Skin epidermis (tissue), 12 donors: ENCODE measurements at regions not wholly inside any gene's neighbourhood (a gene's known extent, or its start where the extent isn't known, plus 50 kb on each side); places are given as distances from the start of the nearest gene placed in this dataset.

Experiments used
- H3K27ac ChIP-seq, 21 experiments: fragments of 200-600 bp; sonication (generic) in 11 of 21; one replicate each; pipeline ENCODE4 v1.5.0; 2020; ENCODE audit warnings: mild to moderate bottlenecking in 3 of 21, inconsistent platforms in 2 of 21, moderate library complexity in 2 of 21
- H3K4me3 ChIP-seq, 7 experiments: fragments of 200-600 bp; sonication (generic) in 2 of 7; one replicate each; pipeline ENCODE4 v1.5.0; 2020; ENCODE audit warnings: inconsistent platforms in 2 of 7, mild to moderate bottlenecking in 2 of 7, moderate library complexity in 1 of 7

- H3K27ac ChIP-seq, result no peak overlapping the region
- no peak overlapping the region for H3K4me3 ChIP-seq
These were observed 742.0 kb downstream of the ADGRL2 start for GRCh38 chr1:82542766-82543165.

- Histone ChIP-seq H3K27ac (no peak overlapping the region), H3K4me3 (no peak overlapping the region)
These were observed 741.4 kb downstream of the ADGRL2 start for GRCh38 chr1:82542141-82542540.

GRCh38 chr1:82540006-82540405, 739.3 kb downstream of the ADGRL2 start:
- no peak overlapping the region for H3K27ac ChIP-seq

GRCh38 chr1:82538876-82539275, 738.1 kb downstream of the ADGRL2 start:
- H3K27ac ChIP-seq, result no peak overlapping the region

More at GRCh38 chr1:82540006-82540405, 739.3 kb downstream of the ADGRL2 start:
- no peak overlapping the region for H3K4me3 ChIP-seq

GRCh38 chr1:82534996-82535395, 734.3 kb downstream of the ADGRL2 start:
- no peak overlapping the region for H3K4me3 ChIP-seq
- H3K27ac ChIP-seq, result no peak overlapping the region

More at GRCh38 chr1:82538876-82539275, 738.1 kb downstream of the ADGRL2 start:
- H3K4me3 ChIP-seq, result no peak overlapping the region

GRCh38 chr1:82525378-82525777, 724.6 kb downstream of the ADGRL2 start:
- no peak overlapping the region for H3K4me3 ChIP-seq
- no peak overlapping the region for H3K27ac ChIP-seq

- H3K27ac ChIP-seq, result no peak overlapping the region
- no peak overlapping the region for H3K4me3 ChIP-seq
These were observed 719.9 kb downstream of the ADGRL2 start for GRCh38 chr1:82520611-82521010.

- no peak overlapping the region for H3K4me3 ChIP-seq
- H3K27ac ChIP-seq, result no peak overlapping the region
These were observed 716.9 kb downstream of the ADGRL2 start for GRCh38 chr1:82517586-82517985.

- no peak overlapping the region for H3K27ac ChIP-seq
These were observed 714.9 kb downstream of the ADGRL2 start for GRCh38 chr1:82515650-82516049.

GRCh38 chr1:82511441-82511840, 710.7 kb downstream of the ADGRL2 start:
- H3K4me3 ChIP-seq, result no peak overlapping the region
- no peak overlapping the region for H3K27ac ChIP-seq

More at GRCh38 chr1:82515650-82516049, 714.9 kb downstream of the ADGRL2 start:
- H3K4me3 ChIP-seq, result no peak overlapping the region

GRCh38 chr1:82510431-82510830, 709.7 kb downstream of the ADGRL2 start:
- H3K27ac ChIP-seq, result no peak overlapping the region
- no peak overlapping the region for H3K4me3 ChIP-seq

GRCh38 chr1:82507011-82507410, 706.3 kb downstream of the ADGRL2 start:
- Histone ChIP-seq H3K4me3 (no peak overlapping the region), H3K27ac (no peak overlapping the region)

GRCh38 chr1:82503822-82504221, 703.1 kb downstream of the ADGRL2 start:
- H3K27ac ChIP-seq, result no peak overlapping the region
- no peak overlapping the region for H3K4me3 ChIP-seq

- H3K27ac ChIP-seq, result no peak overlapping the region
- no peak overlapping the region for H3K4me3 ChIP-seq
These were observed 698.3 kb downstream of the ADGRL2 start for GRCh38 chr1:82499022-82499421.

GRCh38 chr1:82494117-82494516, 693.4 kb downstream of the ADGRL2 start:
- Histone ChIP-seq H3K4me3 (no peak overlapping the region), H3K27ac (no peak overlapping the region)

GRCh38 chr1:82492159-82492558, 691.4 kb downstream of the ADGRL2 start:
- Histone ChIP-seq H3K4me3 (no peak overlapping the region), H3K27ac (peak overlapping the region in 1 of 21 experiments; percentile 4)

- Histone ChIP-seq H3K4me3 (no peak overlapping the region), H3K27ac (peak overlapping the region in 2 of 21 experiments; percentile 4 to 52)
These were observed 690.7 kb downstream of the ADGRL2 start for GRCh38 chr1:82491301-82492048.

GRCh38 chr1:82487778-82488177, 687.0 kb downstream of the ADGRL2 start:
- no peak overlapping the region for H3K27ac ChIP-seq
- H3K4me3 ChIP-seq, result no peak overlapping the region

- H3K4me3 ChIP-seq, result no peak overlapping the region
- H3K27ac ChIP-seq, result no peak overlapping the region
These were observed 686.2 kb downstream of the ADGRL2 start for GRCh38 chr1:82486969-82487368.

GRCh38 chr1:82486468-82486867, 685.7 kb downstream of the ADGRL2 start:
- H3K27ac ChIP-seq, result no peak overlapping the region
- no peak overlapping the region for H3K4me3 ChIP-seq

GRCh38 chr1:82485591-82486369, 685.0 kb downstream of the ADGRL2 start:
- Histone ChIP-seq H3K4me3 (no peak overlapping the region), H3K27ac (no peak overlapping the region)
